T-helper 1 cell treated with Interleukin-12 subunit alpha and Interleukin-12 subunit beta and Interleukin-4 antibody, amounts not matched to agents 30 ng/mL and 1 ng/mL, for 36 hours (primary cell): ENCODE measurements at regions not wholly inside any gene's neighbourhood (a gene's known extent, or its start where the extent isn't known, plus 50 kb on each side); places are given as distances from the start of the nearest gene placed in this dataset.

Source experiments
- intact Hi-C: fragments of 100-400 bp; cut with micrococcal nuclease; formaldehyde crosslinking; loops from one replicate; pipeline ENCODE4 v1.15.1; 2024

GRCh38 chr3:160163229-160163878 lies 61.9 kb upstream of the C3orf80 start:
- intact Hi-C loops: loop anchor here (1.0 to 2.0 kb wide), 3 partner anchors 179 to 323 kb away; no protein-coding TSS in a partner anchor

- intact Hi-C loops: no loop called here
Observed at GRCh38 chr3:160168246-160168645, 57.0 kb upstream of the C3orf80 start.

GRCh38 chr3:160169139-160169976 lies 55.9 kb upstream of the C3orf80 start:
- intact Hi-C loops: no loop called here

- intact Hi-C loops: no loop called here
Observed at GRCh38 chr3:160170409-160171370, 54.5 kb upstream of the C3orf80 start.

- intact Hi-C loops: no loop called here
Observed at GRCh38 chr3:160171813-160172212, 53.4 kb upstream of the C3orf80 start.

- intact Hi-C loops: no loop called here
Observed at GRCh38 chr3:160174621-160175020, 50.6 kb upstream of the C3orf80 start.
